Renal cortical epithelial cell (primary cell): ENCODE measurements at regions not wholly inside any gene's neighbourhood (a gene's known extent, or its start where the extent isn't known, plus 50 kb on each side); places are given as distances from the start of the nearest gene placed in this dataset.

Experiments
- DNase-seq: peaks from one replicate; pipeline ENCODE4 v3.0.0-alpha.2; 2011; ENCODE audit warnings: low read depth

GRCh38 chr1:57638239-57638638 is 214.4 kb upstream of the DAB1 start:
- DNase-seq = no peak

- peak; percentile 10 for DNase-seq
These were observed 213.3 kb upstream of the DAB1 start for GRCh38 chr1:57637155-57637554.

- DNase-seq = no peak
These were observed 210.0 kb upstream of the DAB1 start for GRCh38 chr1:57633881-57634280.

DNA sequence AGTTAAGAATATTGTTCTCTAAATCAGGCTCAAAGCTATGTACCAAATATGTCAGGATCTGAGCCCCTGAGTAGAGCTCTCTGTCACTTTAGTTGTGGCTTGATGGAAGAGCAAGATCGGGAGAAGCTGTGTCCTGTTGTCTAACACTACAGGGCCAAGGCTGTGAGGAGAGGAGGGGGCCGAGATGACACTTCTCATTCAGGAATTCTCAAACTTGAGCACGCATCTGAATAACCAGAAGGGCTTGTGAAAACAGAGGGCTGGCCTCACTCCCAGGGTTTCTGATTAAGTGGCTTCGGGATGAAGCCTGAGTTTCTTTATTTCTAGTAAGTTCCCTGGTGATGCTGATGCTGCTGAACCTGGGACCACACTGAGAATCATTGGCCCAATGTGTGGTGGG is 209.2 kb upstream of the DAB1 start:
- no peak for DNase-seq

DNA sequence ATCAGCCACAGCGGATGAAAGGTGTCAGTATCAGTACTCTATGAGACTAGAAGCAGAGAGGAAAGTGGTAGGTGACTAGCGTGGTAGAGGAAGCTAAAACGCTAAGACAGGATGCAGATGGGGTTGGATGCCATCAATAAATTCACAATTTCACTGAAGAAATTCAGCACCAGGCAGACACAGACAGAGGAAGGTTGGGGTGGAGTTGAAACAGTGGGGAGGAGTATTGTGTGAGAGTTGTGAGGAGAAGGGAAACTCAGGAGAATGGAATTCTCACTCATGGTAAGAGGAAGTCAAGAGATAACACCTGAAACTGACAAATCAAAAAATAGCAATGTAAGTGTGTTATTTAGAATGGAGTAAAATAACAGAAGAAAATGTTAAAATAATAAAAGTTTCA is 208.5 kb upstream of the DAB1 start:
- DNase-seq = peak; percentile 37

GRCh38 chr1:57627612-57628011 is 203.8 kb upstream of the DAB1 start:
- no peak for DNase-seq

DNA sequence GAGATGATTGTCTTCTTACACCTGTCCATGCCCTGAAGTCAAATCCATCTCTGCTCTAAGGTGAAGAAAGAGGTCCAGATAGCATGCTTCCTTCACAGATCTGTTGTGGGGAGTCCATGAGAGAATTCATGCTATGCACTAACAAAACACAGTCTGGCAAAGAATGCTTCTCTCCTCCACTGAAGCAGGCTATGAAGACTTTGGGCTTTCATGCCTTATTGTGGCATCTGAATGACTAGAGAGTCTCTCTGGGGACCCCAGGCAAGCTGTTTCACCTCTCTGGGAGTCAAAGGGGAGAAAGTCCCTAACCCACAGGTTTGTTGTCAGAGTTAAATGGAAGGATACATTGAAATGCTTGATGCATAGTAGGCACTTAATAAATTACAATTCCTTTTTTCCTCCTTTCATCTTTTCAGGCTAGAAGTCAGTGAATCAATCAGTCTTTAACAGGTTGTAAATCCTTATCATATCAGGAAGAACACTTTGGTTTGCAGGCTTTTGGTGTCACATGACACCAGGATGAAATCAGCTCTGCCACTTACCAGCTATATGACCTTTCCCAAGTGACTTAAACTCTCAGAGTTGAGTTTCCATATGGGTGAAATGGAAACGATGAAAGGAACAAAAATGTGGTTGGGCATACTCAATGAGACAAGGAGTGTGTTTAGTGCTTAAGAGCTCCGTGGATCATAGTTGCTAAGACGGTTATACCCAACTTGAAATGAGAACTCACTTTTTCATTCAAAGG is 200.1 kb upstream of the DAB1 start:
- DNase-seq = no peak

DNA sequence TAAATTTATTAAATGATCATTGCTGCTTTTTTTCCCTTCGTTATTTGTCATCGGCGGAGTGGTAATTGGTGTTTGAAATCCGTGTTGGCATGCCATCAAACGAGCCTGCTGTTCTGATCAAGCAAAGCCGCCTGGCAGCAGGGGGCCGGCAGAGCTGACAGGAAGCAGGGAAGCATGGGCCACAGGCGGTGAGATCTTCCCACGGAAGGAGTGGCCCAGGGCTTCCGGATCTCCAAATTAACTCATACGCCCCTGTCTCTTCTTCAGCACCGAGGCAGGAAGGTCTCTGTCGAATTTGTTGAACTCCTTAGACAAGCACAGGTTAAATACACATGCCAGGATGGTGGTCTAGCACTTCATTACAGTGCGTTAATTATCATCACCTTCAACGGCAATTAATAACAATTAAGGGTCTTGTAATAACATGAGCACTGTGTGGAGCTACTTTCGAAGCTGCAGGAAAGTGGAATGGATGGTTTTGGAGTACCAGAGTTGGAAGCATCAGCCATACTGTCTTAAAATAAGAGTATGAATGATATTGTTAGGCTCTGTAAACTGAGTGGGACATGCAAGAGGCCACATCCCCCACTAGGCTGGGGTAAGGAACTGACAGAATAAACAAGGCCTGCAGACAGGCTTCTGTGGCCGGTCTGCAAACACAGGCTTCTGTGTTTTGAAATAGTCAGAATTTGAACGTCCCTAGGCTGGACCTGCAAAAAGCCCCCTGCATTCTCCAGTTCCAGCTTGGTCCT is 199.4 kb upstream of the DAB1 start:
- peak; percentile 17 for DNase-seq

GRCh38 chr1:57621776-57622175 is 197.9 kb upstream of the DAB1 start:
- DNase-seq = no peak

DNA sequence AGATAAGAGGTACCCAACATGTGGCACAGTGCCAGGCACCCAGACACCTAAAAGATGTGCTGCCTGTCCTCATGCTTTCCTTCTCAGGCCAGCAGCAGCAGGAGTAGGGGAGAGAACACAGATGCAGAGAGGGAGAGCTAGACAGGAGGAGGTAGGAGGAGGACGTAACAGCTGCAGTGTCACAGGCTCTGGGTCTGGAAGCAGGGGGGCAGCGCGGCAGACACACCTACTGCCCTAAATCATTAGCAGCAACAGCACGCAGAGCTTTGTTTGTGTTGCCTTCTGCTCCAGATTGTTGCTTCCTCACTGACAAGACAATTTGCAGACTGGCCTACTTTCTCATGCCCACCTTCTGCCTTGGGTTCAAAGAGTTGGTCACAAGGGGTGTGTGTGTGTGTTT is 196.7 kb upstream of the DAB1 start:
- DNase-seq = no peak

- DNase-seq = no peak
These were observed 193.1 kb upstream of the DAB1 start for GRCh38 chr1:57616921-57617320.

GRCh38 chr1:57615956-57616355 is 192.1 kb upstream of the DAB1 start:
- DNase-seq = no peak

DNA sequence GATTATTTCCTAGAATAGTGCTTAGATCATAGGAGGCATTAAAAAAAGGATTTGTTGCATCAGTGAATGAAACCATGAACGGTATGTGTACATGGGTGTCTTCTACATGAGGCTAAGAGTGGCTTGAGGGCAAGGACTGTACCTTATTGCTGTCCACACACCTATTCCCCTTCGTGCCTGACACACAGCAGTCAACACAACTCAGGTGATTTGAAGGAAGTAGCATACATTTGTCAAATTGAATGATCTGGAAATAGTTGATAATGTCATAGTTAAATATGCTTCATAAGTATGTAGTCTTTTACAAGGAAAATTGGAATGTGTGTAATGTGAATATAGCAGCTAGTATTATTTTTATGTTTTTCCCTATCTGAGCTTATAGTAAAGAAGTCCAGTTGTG is 189.0 kb upstream of the DAB1 start:
- DNase-seq = no peak

GRCh38 chr1:57605933-57606332 is 182.1 kb upstream of the DAB1 start:
- no peak for DNase-seq

DNA sequence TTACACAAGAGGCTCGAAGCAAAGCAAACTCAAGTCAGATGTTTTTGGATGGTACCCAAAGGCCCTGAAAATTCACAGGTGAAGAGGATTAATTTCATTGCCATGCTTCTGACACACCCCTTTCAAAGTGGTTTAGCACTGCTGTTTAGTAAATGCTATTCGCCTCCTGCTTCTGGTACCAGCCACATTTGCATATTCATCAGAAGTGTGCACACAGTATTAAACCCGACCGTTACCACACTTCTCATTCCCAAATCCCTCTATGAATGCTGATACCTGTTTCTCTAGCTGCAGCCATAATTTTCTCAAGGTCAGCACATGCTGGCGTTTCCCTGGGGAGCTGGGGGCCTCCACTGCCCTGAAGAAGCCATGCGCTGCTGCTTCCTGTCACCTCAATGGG is 179.8 kb upstream of the DAB1 start:
- DNase-seq = no peak

DNA sequence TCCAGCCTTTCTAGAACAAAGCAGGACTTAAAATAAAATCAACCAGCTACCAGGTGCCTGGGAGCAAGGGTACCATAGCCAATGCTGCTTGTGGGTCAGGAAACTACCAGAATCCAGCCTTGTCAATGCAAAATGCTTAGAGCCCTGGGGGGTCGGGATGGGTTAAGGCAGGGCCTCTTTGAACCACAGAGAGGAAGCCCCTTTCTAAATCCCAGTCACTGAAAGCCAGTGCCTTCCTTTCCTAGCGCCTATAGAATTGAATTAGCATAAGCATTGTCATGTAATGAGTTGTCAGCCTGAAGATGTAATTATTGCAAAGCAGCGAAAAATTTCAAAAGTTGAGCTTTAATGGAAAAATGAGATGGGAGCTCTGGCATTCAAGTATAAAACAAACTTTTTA is 176.6 kb upstream of the DAB1 start:
- DNase-seq = no peak

- DNase-seq = peak; percentile 61
These were observed 175.6 kb upstream of the DAB1 start for GRCh38 chr1:57599236-57599994.

DNA sequence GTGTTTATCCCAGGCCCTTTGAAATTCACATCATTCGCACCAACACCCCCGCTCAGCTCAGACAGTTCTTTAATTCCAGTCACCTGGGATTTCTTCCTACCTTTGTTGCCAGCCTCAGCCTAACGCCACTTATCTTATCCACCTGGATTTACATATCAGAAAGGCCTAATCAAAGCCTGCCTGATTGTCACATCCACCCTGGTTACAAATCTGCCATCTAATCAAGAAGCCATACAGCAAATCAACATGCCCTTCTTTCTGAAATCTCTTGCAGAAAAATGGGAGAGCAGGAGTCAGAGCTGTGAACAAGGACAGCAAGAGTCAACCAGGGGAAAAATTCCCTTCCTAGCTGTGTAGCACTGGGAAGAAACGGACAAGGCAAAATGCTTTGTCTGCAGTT is 173.2 kb upstream of the DAB1 start:
- DNase-seq = no peak

DNA sequence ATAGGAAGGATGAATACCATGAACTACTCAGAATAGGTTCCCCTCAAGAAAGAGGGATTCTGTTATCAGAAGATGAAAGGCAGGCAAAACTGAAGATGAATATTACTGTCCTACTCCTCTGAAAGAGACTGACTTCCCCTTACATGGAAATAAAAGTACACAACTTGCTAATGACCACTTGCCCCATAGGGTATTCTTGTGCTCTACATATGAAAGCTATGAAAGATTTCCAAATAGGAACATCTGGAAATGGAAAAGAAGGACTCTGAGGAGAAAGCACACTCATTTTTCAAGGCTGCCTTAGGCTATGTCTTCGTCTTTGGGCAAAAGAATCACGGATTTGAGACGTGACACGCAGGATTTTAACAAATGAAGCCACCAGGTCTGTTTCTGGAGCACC is 170.1 kb upstream of the DAB1 start:
- DNase-seq = no peak

DNA sequence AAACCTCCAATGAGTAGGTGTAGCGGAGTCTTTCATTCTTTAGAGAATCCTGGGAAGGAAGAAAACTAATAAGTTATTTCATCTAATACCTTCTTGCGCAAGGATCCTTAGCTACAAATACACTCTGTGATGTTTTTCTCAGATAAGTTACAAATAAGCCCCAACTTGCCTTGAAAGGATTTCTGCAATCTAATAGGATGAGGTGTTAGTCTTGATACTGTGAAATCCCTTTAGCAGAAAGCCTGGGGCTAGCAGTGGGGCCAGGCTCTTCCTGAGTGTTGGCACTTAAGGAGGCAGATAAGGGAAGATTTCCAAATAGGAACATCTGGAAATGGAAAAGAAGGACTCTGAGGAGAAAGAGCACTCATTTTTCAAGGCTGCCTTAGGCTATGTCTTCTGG is 168.0 kb upstream of the DAB1 start:
- DNase-seq = no peak

DNA sequence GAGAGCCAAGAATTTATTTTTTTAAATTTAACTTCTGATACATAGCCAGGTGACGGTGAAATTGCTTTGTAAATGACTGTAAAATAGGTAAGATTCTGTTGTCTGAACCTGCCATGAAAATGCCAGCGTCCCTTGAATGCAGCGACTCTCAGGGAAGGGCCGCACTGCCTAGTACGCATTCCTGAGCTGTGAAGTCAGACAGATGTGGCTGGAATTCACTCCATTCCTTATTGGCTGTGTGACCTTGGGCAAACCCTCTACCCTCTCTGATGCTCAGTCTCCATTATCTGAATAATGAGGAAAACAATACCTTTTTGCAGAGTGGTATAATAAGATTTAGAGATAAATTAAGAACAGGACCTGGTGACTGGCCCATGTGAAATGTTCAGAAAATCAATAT is 167.1 kb upstream of the DAB1 start:
- no peak for DNase-seq

DNA sequence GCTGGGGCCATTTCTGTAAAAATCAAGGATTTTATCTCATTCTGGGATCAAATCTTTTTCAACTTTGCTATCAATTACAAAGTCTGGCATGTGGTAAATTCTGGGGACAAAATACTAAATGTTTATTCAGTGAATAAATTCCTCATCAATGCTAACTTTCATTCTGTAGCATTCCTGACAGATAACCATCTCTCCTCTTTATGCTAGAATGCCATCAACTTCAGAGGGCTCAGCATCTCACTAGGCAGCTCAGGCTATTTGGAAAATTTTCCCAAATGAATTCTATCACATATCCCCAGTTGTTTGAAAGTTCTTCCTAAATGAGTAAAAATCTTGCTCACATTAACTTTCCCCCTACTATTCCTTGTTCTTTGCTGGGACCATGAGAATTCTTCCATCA is 163.0 kb upstream of the DAB1 start:
- DNase-seq = no peak

GRCh38 chr1:57578680-57579079 is 154.8 kb upstream of the DAB1 start:
- DNase-seq = no peak
